Activated T-cell treated with anti-CD3 and anti-CD28 coated beads, Interleukin-2, amount 50 U/mL, for 4 hours (primary cell): ENCODE measurements at regions not wholly inside any gene's neighbourhood (a gene's known extent, or its start where the extent isn't known, plus 50 kb on each side); places are given as distances from the start of the nearest gene placed in this dataset.

Experiments used
- ATAC-seq, 2 donors: fragments of 200-7000 bp; cut with Tn5 transposase; one replicate each; pipeline ENCODE4 v1.10.0; 2021
- DNase-seq: peaks from one replicate; pipeline ENCODE4 v3.0.0-alpha.2; 2020
- H3K27me3 Mint-ChIP-seq: one replicate; pipeline ENCODE4 v1.8.0; 2021; ENCODE audit warnings: low read depth, mixed read lengths
- H3K36me3 Mint-ChIP-seq: one replicate; pipeline ENCODE4 v1.8.0; 2022; ENCODE audit warnings: mixed read lengths; ENCODE audit not compliant: insufficient read depth
- H3K4me1 Mint-ChIP-seq: one replicate; pipeline ENCODE4 v1.8.0; 2021; ENCODE audit warnings: low read depth, mixed read lengths
- H3K4me3 Mint-ChIP-seq: one replicate; pipeline ENCODE4 v1.8.0; 2021; ENCODE audit warnings: mild to moderate bottlenecking, moderate library complexity, mixed read lengths
- H3K9me3 Mint-ChIP-seq: one replicate; pipeline ENCODE4 v1.8.0; 2021; ENCODE audit warnings: mixed read lengths

DNA sequence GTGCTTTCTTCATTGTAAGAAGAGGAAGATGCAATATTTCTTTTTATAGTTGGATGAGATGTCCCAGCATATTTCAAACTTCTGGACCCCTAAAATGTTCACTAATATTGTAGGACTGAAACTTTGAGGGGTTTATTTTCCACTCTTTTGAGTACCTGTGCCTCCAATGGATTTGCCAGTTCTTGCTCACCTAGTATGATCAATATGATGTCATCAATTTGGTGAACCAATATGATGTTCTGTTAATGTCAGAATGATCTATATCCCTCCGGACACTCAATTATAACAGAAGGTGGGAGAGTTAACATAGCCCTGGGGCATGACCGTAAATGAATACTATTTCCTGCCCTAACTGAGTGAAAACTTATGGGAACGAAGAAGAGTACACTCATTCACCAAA, 178.3 kb downstream of the CBLN1 start:
- Mint-ChIP-seq H3K36me3 (no peaks in the 10 kb centered on the region), H3K4me3 (no peak overlapping the region), H3K4me1 (no peaks in the 10 kb centered on the region), H3K9me3 (peaks cover 25% of the 10 kb centered on the region), H3K27me3 (no peaks in the 10 kb centered on the region)
- ATAC-seq (no peak), DNase-seq (no peak)

DNA sequence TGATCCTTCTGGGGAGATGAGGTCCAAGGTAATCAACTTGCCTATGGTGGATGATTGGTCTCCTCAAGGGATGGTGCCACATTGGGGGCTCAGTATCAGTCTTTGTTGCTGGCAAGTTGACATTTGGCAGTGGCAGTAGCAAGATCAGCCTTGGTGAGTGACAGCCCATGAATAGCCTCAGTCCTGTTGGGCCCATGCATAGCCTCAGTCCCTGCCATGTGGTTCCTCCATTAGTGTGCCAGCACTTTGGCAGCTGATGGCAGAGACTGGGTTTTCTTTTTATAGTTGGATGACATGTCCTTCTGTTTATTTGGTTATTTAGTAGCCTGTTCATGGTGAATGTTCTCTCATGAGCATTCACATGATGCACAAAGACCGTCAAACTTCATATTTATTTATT, 179.6 kb downstream of the CBLN1 start:
- Mint-ChIP-seq H3K9me3 (peaks cover 26% of the 10 kb centered on the region), H3K4me3 (no peak overlapping the region), H3K36me3 (no peaks in the 10 kb centered on the region), H3K27me3 (no peaks in the 10 kb centered on the region), H3K4me1 (no peaks in the 10 kb centered on the region)
- ATAC-seq (no peak), DNase-seq (no peak)

DNA sequence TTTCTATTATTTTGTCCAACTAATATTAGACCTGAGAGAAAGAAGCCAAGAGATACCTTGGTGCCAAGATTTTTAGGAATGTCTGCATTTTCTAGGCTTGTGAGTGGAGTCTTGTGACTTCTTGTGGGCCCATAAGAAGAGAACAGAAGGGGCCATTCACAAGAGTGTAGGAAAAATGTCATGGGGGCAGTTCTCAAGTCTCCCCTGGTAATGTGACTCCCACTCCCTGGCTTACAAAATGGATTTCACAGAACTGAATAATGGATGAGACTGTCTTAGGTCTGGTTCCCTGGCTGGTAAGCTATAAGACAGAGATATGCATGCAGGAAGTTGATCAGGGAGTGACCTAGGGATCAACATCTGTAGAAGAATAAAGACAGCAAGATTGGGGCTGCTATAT, 181.3 kb downstream of the CBLN1 start:
- ATAC-seq = no peak

DNA sequence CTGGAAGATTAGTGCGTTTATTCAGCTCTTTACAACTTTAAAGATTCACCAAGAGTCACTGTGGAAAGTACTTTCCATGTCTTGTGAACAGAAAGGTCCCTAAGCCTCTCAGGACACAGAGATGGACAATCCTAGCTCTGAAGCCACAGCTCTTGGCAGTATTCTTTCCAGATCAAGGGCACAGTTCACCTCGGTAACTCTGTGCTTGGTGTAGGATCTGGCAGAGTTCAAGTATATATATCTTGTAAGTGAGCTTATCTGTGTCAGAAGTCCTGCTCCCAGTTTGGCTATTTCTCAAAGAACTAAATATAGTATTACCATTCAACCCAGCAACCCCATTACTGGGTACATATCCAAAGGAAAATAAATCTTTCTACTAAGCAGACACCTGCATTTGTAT, 183.7 kb downstream of the CBLN1 start:
- Mint-ChIP-seq H3K36me3 (no peaks in the 10 kb centered on the region), H3K27me3 (no peaks in the 10 kb centered on the region), H3K4me3 (no peak overlapping the region), H3K9me3 (peaks cover 12% of the 10 kb centered on the region), H3K4me1 (no peaks in the 10 kb centered on the region)
- ATAC-seq = no peak
- no peak for DNase-seq

More for the DNA sequence above, 181.3 kb downstream of the CBLN1 start:
- Mint-ChIP-seq H3K36me3 (no peaks in the 10 kb centered on the region), H3K27me3 (no peaks in the 10 kb centered on the region), H3K4me1 (no peaks in the 10 kb centered on the region), H3K9me3 (peaks cover 21% of the 10 kb centered on the region), H3K4me3 (no peak overlapping the region)
- no peak for DNase-seq

DNA sequence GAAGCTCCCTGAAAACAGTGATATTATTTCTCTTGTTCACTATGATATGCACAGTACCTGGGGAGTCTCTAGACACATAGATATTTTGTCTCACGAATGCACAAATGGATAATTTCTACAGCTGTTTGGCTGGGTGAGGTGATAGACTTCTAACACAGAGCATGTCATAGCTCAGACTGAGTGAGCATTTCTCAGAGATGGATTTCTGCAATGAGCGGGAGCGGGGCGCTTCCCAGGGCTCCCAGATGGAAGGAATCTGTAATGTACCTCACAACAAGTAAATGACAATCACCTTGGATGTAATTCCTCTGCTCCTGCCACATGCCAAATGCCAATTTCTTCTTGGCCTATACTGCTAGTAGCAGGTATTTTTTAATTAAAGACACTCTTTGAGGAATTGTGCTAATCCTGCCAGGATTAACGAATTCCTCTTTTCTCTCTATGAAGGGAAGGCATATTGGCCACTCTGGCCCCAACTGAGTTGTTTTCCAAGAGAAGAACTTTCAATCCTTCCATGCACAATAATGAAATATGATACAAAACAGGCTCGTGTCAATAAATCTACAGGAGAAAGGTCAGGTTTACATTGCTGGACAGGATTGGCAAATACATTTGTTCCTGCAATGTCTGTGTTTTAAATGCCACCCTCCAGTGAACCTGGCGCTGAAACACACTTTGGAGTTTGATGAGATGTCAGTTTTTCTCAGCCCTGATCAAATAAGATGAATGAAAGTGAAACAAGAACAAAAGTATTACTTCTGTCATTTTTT, 185.3 kb downstream of the CBLN1 start:
- H3K27me3 Mint-ChIP-seq = no peaks in the 10 kb centered on the region
- H3K36me3 Mint-ChIP-seq = no peaks in the 10 kb centered on the region
- peaks cover 6% of the 10 kb centered on the region for H3K9me3 Mint-ChIP-seq
- H3K4me1 Mint-ChIP-seq = no peaks in the 10 kb centered on the region
- no peak overlapping the region for H3K4me3 Mint-ChIP-seq
- no peak for ATAC-seq
- no peak for DNase-seq

DNA sequence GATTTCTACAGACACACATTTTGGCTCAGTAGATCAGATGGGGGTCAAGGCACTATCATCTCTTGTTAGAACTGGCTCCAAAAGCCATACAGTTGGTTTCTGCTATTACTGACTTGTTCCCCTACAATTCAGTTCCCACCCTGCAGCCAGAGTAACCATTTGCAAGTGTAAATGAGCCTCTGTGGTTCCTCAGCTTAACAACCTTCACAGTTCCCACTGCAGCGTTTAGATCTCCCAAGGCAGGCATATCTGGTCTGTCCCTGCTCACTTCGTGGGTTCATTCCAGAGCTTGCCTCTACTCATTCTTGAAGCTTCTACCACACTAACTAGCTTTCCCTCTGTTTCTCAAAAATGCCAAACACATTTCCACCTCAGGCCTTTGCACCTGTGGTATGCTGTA, 186.1 kb downstream of the CBLN1 start:
- H3K36me3 Mint-ChIP-seq = no peaks in the 10 kb centered on the region
- ATAC-seq (no peak), DNase-seq (no peak)
- no peaks in the 10 kb centered on the region for H3K27me3 Mint-ChIP-seq
- no peaks in the 10 kb centered on the region for H3K4me1 Mint-ChIP-seq
- H3K4me3 Mint-ChIP-seq = no peak overlapping the region
- H3K9me3 Mint-ChIP-seq = peaks cover 3% of the 10 kb centered on the region

DNA sequence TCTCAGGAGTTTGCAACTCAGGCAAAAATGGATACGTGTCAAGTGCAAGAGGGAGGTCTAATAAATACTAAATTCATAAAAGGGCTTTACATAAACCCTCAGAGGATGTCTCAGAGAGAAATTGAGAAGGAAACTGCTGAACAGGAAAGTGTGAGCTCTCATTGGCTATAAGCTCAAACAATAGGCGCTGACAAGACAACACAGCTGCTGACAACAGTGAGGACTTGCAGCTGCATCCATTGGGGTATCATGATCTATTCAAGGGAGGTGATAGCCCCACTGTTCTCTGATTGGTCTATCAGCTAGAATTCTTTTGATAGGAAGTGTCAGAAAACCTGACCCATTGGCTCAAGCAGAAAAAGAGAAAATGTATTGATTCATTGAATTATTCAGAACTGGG, 187.2 kb downstream of the CBLN1 start:
- Mint-ChIP-seq H3K4me3 (no peak overlapping the region), H3K36me3 (no peaks in the 10 kb centered on the region), H3K9me3 (peaks cover 3% of the 10 kb centered on the region), H3K4me1 (no peaks in the 10 kb centered on the region), H3K27me3 (no peaks in the 10 kb centered on the region)
- ATAC-seq = no peak
- no peak for DNase-seq

DNA sequence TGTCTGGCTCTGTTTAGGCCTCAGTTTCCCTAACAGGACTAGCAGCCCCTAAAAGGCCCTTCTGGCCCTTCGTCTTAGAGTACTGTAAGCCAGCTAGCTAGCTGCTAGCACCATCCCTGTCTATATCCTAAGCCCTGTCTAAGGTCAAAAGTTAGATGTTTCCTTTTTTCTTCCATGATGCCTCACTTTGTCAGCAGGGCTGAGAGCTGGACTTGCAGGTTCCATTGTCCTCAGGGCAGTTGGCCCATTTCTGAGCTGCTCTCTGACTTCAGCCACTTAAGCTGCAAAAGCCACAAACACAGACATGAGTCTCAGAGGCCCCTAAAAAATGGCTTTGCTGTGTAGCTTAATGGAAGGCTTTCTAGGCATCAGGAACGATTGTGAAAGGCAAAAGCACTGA, 187.7 kb downstream of the CBLN1 start:
- no peak for DNase-seq
- H3K4me1 Mint-ChIP-seq = no peaks in the 10 kb centered on the region
- no peaks in the 10 kb centered on the region for H3K27me3 Mint-ChIP-seq
- ATAC-seq = no peak
- H3K4me3 Mint-ChIP-seq = no peak overlapping the region
- peaks cover 8% of the 10 kb centered on the region for H3K9me3 Mint-ChIP-seq
- H3K36me3 Mint-ChIP-seq = no peaks in the 10 kb centered on the region

DNA sequence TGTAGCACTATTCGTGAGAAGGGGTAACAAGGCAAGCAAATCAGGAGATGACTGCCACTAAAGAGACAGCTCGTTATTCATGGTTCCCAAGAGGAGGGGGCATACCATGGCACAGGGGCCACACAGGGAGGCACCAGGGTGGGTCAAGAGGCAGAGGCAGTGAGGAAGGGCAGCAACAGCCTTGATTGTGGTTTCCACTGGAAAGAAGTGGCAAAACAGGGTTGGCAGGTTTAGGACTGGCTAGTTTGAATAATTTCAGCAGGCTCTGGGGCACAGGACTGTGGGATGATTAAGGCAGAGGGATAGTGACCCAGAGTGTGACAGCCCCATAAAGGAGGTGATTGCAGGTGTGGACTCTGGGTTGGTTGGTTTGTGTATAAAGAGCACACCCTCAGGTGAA, 188.9 kb downstream of the CBLN1 start:
- ATAC-seq (no peak), DNase-seq (no peak)
- Mint-ChIP-seq H3K4me1 (no peaks in the 10 kb centered on the region), H3K36me3 (no peaks in the 10 kb centered on the region), H3K27me3 (no peaks in the 10 kb centered on the region), H3K9me3 (peaks cover 4% of the 10 kb centered on the region), H3K4me3 (no peak overlapping the region)

DNA sequence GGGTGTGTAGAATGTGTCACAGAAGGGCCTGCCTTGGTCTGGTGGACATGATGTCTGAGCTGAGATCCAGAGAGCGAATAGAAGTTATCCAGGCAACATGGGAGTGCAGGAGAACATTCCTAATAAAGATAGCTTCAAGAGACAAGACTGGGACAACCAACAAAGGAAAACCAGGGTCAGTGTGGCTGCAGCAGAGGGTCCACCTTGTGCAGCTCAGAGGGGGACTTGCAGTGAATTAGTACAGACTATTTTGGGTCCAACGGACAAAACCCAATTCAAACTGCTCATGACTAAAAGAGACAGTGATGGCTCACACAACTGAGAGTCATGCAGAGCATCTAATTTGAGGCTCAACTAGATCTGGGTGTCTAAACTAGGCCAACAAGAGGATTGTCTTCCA, 192.1 kb downstream of the CBLN1 start:
- no peaks in the 10 kb centered on the region for H3K27me3 Mint-ChIP-seq
- H3K36me3 Mint-ChIP-seq = no peaks in the 10 kb centered on the region
- H3K4me1 Mint-ChIP-seq = no peaks in the 10 kb centered on the region
- no peak for DNase-seq
- no peak overlapping the region for H3K4me3 Mint-ChIP-seq
- peaks cover 13% of the 10 kb centered on the region for H3K9me3 Mint-ChIP-seq
- no peak for ATAC-seq

DNA sequence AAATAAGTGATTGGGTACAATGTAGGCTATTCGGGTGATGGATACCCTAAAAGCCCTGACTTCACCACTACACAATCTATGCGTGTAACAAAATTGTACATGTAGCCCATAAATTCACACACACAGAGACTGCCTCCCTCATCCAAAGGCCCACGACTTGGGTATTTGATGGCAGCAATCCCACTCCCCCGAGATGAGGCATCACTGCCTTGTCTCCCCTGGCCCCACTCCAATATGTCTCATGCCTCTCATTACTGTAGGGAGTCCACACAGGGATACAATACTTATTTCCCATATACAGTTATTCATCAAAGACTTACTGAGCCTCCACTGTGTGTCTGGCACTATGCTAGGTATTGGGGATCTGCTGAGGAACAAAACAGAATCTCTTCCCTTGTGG, 192.6 kb downstream of the CBLN1 start:
- Mint-ChIP-seq H3K4me3 (no peak overlapping the region), H3K36me3 (no peaks in the 10 kb centered on the region), H3K4me1 (no peaks in the 10 kb centered on the region), H3K9me3 (peaks cover 18% of the 10 kb centered on the region), H3K27me3 (no peaks in the 10 kb centered on the region)
- ATAC-seq = no peak
- DNase-seq = no peak

DNA sequence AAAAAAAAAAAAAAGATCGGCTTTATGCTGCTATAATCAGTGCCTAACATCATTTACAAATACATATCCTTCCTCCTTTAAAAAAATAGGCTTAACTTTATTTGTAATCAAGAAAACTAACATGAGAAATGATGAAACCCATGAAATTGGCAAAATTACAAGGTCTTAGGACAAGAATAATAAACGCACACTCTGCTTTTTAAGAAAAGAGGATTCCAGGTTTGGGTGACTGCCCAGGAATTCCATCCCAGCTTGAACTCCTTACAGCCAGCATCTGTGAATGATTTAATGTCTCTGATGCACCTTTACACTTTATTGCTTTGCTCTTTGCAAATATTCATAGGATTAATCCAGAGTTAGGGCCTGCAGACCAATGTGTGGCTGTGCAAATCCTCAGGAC, 196.0 kb downstream of the CBLN1 start:
- Mint-ChIP-seq H3K9me3 (peaks cover 23% of the 10 kb centered on the region), H3K36me3 (no peaks in the 10 kb centered on the region), H3K27me3 (no peaks in the 10 kb centered on the region), H3K4me1 (no peaks in the 10 kb centered on the region), H3K4me3 (no peak overlapping the region)
- no peak for ATAC-seq
- no peak for DNase-seq

DNA sequence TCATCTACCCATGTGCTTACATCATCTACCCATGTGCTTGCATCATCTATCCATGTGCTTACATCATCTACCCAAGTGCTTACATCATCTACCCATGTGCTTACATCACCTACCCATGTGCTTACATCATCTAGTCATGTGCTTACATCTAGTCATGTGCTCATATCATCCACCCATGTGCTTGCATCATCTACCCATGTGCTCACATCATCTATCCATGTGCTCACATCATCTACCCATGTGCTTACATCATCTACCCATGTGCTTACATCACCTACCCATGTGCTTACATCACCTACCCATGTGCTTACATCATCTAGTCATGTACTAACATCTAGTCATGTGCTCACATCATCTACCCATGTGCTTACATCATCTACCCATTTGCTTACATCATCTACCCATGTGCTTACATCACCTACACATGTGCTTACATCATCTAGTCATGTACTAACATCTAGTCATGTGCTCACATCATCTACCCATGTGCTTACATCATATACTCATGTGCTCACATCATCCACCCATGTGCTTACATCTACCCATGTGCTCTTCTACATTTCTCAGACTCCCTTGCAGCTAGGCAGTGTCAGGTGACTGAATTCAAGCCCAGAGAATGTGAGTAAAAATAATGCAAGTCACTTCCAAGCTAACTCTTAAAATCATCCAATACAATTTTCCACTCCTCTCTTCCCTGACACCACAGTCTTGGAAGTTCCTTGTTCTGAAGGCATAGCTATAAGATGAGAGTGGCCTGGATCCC, 196.8 kb downstream of the CBLN1 start:
- DNase-seq = no peak
- Mint-ChIP-seq H3K9me3 (peaks cover 23% of the 10 kb centered on the region), H3K4me1 (no peaks in the 10 kb centered on the region), H3K27me3 (no peaks in the 10 kb centered on the region), H3K4me3 (no peak overlapping the region), H3K36me3 (no peaks in the 10 kb centered on the region)
- ATAC-seq = no peak

DNA sequence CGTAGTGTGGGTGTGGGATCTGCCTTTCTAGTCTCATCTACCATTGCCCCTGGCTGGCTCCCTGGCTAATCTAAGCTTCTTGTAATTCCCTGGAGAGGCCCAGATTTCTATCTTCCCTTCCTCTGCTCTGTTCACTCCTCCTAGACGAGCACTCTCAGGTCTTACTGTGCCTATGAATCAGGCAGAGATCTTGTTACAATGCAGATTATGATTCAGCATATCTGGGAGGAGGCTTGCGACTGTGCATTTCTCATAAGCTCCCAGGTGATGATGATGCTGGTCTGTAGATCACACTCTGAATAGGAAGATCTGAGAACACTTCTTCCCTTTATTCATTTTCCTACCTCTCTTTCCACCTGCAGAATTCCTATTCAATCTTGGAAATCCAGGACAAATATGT, 200.1 kb downstream of the CBLN1 start:
- Mint-ChIP-seq H3K36me3 (no peaks in the 10 kb centered on the region), H3K4me3 (no peak overlapping the region), H3K27me3 (no peaks in the 10 kb centered on the region), H3K9me3 (peaks cover 28% of the 10 kb centered on the region), H3K4me1 (no peaks in the 10 kb centered on the region)
- DNase-seq = no peak
- no peak for ATAC-seq

DNA sequence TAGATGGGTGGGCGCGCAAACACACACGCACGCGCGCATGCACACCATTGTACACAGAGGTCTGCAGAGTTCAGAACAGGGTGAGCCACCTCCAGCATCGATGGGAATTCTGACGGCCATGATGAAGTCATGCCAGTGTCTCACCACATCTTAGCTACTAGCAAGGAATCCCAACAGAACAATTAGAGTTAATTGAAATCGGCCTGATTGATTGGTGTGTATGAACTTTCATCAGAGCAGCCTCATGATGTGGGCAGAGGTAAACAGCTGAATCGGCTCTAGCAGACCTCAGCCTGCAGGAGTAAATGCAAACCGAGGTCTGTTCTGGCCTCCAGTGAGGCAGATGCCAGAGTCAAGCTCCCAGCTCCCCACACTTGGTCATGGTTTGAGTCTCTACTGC, 200.6 kb downstream of the CBLN1 start:
- Mint-ChIP-seq H3K27me3 (no peaks in the 10 kb centered on the region), H3K9me3 (peaks cover 28% of the 10 kb centered on the region), H3K4me1 (no peaks in the 10 kb centered on the region), H3K4me3 (no peak overlapping the region), H3K36me3 (no peaks in the 10 kb centered on the region)
- DNase-seq (no peak), ATAC-seq (no peak)
